ENCODE measurements at regions not wholly inside any gene's neighbourhood (a gene's known extent, or its start where the extent isn't known, plus 50 kb on each side); places are given as distances from the start of the nearest gene placed in this dataset.

DNA sequence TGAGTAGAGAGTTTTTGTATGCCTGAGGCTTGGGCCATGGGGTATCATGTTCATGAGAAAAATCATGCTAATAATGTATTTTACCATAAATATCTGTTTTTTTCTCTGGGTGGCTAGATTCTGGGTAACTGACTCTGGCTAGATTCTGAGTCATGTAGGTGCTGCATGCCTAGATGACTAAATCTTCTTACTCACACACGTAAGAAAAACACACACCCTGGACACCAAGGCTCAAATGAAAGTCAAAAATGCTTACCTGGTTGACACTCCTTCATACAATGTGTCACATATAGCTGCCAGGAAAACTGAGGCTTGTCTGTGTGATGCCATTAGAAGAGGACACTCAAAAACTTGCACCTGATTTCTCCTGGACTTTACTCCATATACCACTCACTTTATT is 597.4 kb upstream of the SLITRK1 start:
- Histone ChIP-seq H3K9me2 (replicated peaks; ENCODE audit: insufficient read depth, low read length) (no peaks in the 10 kb centered on the region), H3K27ac (ENCODE audit: low read length) (no peak overlapping the region), H3K9ac (ENCODE audit: low read length) (no peak overlapping the region), H3K79me2 (ENCODE audit: low read length) (no peaks in the 10 kb centered on the region), H3K4me1 (ENCODE audit: low read length) (no peaks in the 10 kb centered on the region), H2AFZ (ENCODE audit: low read length) (no peak overlapping the region), H4K20me1 (ENCODE audit: insufficient read depth, low read depth, low read length) (no peaks in the 10 kb centered on the region), H3K9me3 (ENCODE audit: low read length) (no peaks in the 10 kb centered on the region), H3K27me3 (ENCODE audit: low read length) (no peaks in the 10 kb centered on the region), H3K4me3 (ENCODE audit: low read length) (no peak overlapping the region), H3K36me3 (ENCODE audit: insufficient read depth, low read length) (no peaks in the 10 kb centered on the region), H3K4me2 (ENCODE audit: low read depth, low read length, poor library complexity, severe bottlenecking) (no peak overlapping the region)
- no peak for DNase-seq

GRCh38 chr13:84470528-84470927 is 588.3 kb upstream of the SLITRK1 start:
- Histone ChIP-seq H3K9ac (ENCODE audit: low read length) (no peak overlapping the region), H4K20me1 (ENCODE audit: insufficient read depth, low read depth, low read length) (no peaks in the 10 kb centered on the region), H3K9me3 (ENCODE audit: low read length) (no peaks in the 10 kb centered on the region), H3K27me3 (ENCODE audit: low read length) (no peaks in the 10 kb centered on the region), H2AFZ (ENCODE audit: low read length) (no peak overlapping the region), H3K9me2 (replicated peaks; ENCODE audit: insufficient read depth, low read length) (no peaks in the 10 kb centered on the region), H3K4me1 (ENCODE audit: low read length) (no peaks in the 10 kb centered on the region), H3K36me3 (ENCODE audit: insufficient read depth, low read length) (no peaks in the 10 kb centered on the region), H3K4me2 (ENCODE audit: low read depth, low read length, poor library complexity, severe bottlenecking) (no peak overlapping the region), H3K79me2 (ENCODE audit: low read length) (no peaks in the 10 kb centered on the region), H3K4me3 (ENCODE audit: low read length) (no peak overlapping the region), H3K27ac (ENCODE audit: low read length) (no peak overlapping the region)
- no peak for DNase-seq

DNA sequence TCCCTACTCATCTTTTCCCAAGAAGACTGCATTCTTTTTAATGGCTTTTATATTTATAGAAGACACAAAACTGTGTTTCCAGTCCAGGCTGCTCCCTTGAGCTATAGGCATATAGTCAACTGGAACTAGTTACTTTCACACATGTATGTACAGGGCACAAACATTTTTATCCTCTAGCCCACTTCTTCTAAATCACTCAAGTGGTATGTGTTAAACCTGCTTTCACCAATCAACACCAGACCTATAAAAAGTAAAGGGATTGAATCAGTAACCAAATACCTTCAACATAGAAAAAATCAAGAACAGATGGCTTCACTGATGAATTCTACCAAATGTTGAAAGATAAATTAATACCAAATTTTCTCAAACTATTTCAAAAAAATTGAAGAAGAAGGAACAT is 584.2 kb upstream of the SLITRK1 start:
- H3K27ac ChIP-seq (ENCODE audit: low read length), result no peak overlapping the region
- no peaks in the 10 kb centered on the region for H3K4me1 ChIP-seq (ENCODE audit: low read length)
- H3K27me3 ChIP-seq (ENCODE audit: low read length), result no peaks in the 10 kb centered on the region
- no peaks in the 10 kb centered on the region for H3K36me3 ChIP-seq (ENCODE audit: insufficient read depth, low read length)
- H3K4me2 ChIP-seq (ENCODE audit: low read depth, low read length, poor library complexity, severe bottlenecking), result no peak overlapping the region
- H3K4me3 ChIP-seq (ENCODE audit: low read length), result no peak overlapping the region
- no peaks in the 10 kb centered on the region for H3K9me3 ChIP-seq (ENCODE audit: low read length)
- no peaks in the 10 kb centered on the region for H4K20me1 ChIP-seq (ENCODE audit: insufficient read depth, low read depth, low read length)
- no peak for DNase-seq
- H2AFZ ChIP-seq (ENCODE audit: low read length), result no peak overlapping the region
- no peak overlapping the region for H3K9ac ChIP-seq (ENCODE audit: low read length)
- H3K79me2 ChIP-seq (ENCODE audit: low read length), result no peaks in the 10 kb centered on the region
- no peaks in the 10 kb centered on the region for H3K9me2 ChIP-seq (replicated peaks; ENCODE audit: insufficient read depth, low read length)

GRCh38 chr13:84460989-84461388 is 578.7 kb upstream of the SLITRK1 start:
- Histone ChIP-seq H3K27ac (ENCODE audit: low read length) (no peak overlapping the region), H3K4me1 (ENCODE audit: low read length) (no peaks in the 10 kb centered on the region), H3K79me2 (ENCODE audit: low read length) (no peaks in the 10 kb centered on the region), H3K9ac (ENCODE audit: low read length) (no peak overlapping the region), H3K27me3 (ENCODE audit: low read length) (no peaks in the 10 kb centered on the region), H3K9me2 (replicated peaks; ENCODE audit: insufficient read depth, low read length) (no peaks in the 10 kb centered on the region), H3K4me3 (ENCODE audit: low read length) (no peak overlapping the region), H3K9me3 (ENCODE audit: low read length) (no peaks in the 10 kb centered on the region), H4K20me1 (ENCODE audit: insufficient read depth, low read depth, low read length) (no peaks in the 10 kb centered on the region), H3K36me3 (ENCODE audit: insufficient read depth, low read length) (no peaks in the 10 kb centered on the region), H3K4me2 (ENCODE audit: low read depth, low read length, poor library complexity, severe bottlenecking) (no peak overlapping the region), H2AFZ (ENCODE audit: low read length) (no peak overlapping the region)
- DNase-seq, result no peak

DNA sequence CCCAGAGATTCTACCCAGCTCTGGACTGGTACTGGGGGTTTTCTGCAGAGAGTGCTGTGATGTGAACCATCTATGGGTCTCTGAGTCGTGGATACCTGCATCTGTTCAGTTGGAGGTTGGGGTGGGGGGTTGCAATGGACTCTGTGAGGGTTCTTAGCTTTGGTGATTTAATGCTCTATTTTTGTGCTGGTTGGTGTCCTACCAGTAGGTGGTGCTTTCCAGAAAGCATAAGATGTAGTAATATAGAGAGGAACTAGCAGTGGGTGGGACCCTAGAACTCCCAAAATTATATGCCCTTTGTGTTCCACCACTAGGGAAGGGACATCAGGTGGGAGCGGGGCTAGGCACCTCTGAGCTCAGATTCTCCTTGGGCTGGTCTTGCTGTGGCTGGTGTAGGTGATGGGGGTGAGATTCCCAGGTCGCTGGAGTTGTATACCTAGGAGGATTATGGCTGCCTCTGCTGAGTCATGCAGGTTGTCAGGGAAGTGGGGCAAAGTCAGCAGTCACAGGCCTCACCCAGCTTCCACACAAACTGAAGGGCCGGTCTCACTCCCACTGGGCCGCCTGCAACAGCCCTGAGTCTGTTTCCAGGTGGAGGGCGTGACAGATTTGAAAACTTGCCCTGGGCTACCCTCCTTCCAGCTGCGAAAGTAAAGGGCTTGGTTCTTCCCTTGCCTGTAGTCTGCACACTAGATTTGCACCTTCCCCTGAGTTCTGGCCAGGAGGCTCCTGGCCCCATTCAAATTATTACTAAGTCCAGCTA is 573.0 kb upstream of the SLITRK1 start:
- Histone ChIP-seq H4K20me1 (ENCODE audit: insufficient read depth, low read depth, low read length) (no peaks in the 10 kb centered on the region), H3K4me1 (ENCODE audit: low read length) (no peaks in the 10 kb centered on the region), H3K9ac (ENCODE audit: low read length) (no peak overlapping the region), H3K4me2 (ENCODE audit: low read depth, low read length, poor library complexity, severe bottlenecking) (no peak overlapping the region), H3K36me3 (ENCODE audit: insufficient read depth, low read length) (no peaks in the 10 kb centered on the region), H3K4me3 (ENCODE audit: low read length) (no peak overlapping the region), H3K9me3 (ENCODE audit: low read length) (no peaks in the 10 kb centered on the region), H3K27ac (ENCODE audit: low read length) (no peak overlapping the region), H3K9me2 (replicated peaks; ENCODE audit: insufficient read depth, low read length) (no peaks in the 10 kb centered on the region), H3K27me3 (ENCODE audit: low read length) (no peaks in the 10 kb centered on the region), H3K79me2 (ENCODE audit: low read length) (no peaks in the 10 kb centered on the region), H2AFZ (ENCODE audit: low read length) (no peak overlapping the region)
- DNase-seq, result peak; percentile 42

GRCh38 chr13:84447640-84447978 is 565.3 kb upstream of the SLITRK1 start:
- Histone ChIP-seq H3K4me3 (ENCODE audit: low read length) (no peak overlapping the region), H3K79me2 (ENCODE audit: low read length) (no peaks in the 10 kb centered on the region), H3K4me2 (ENCODE audit: low read depth, low read length, poor library complexity, severe bottlenecking) (no peak overlapping the region)

GRCh38 chr13:84446972-84447639 is 564.8 kb upstream of the SLITRK1 start:
- Histone ChIP-seq H3K79me2 (ENCODE audit: low read length) (no peaks in the 10 kb centered on the region), H3K4me3 (ENCODE audit: low read length) (no peak overlapping the region), H3K9me3 (ENCODE audit: low read length) (peaks cover 3% of the 10 kb centered on the region; the same call in 1 of the 2 replicates), H3K27me3 (ENCODE audit: low read length) (no peaks in the 10 kb centered on the region), H3K4me1 (ENCODE audit: low read length) (no peaks in the 10 kb centered on the region), H3K36me3 (ENCODE audit: insufficient read depth, low read length) (no peaks in the 10 kb centered on the region), H3K9me2 (replicated peaks; ENCODE audit: insufficient read depth, low read length) (no peaks in the 10 kb centered on the region), H3K9ac (ENCODE audit: low read length) (no peak overlapping the region), H2AFZ (ENCODE audit: low read length) (no peak overlapping the region), H3K27ac (ENCODE audit: low read length) (no peak overlapping the region), H3K4me2 (ENCODE audit: low read depth, low read length, poor library complexity, severe bottlenecking) (no peak overlapping the region), H4K20me1 (ENCODE audit: insufficient read depth, low read depth, low read length) (no peaks in the 10 kb centered on the region)
- DNase-seq, result no peak

More at GRCh38 chr13:84447640-84447978, 565.3 kb upstream of the SLITRK1 start:
- H3K27me3 ChIP-seq (ENCODE audit: low read length), result no peaks in the 10 kb centered on the region
- no peak overlapping the region for H2AFZ ChIP-seq (ENCODE audit: low read length)
- peaks cover 3% of the 10 kb centered on the region; the same call in 1 of the 2 replicates for H3K9me3 ChIP-seq (ENCODE audit: low read length)
- no peaks in the 10 kb centered on the region for H4K20me1 ChIP-seq (ENCODE audit: insufficient read depth, low read depth, low read length)
- no peak overlapping the region for H3K27ac ChIP-seq (ENCODE audit: low read length)
- no peak overlapping the region for H3K9ac ChIP-seq (ENCODE audit: low read length)
- no peaks in the 10 kb centered on the region for H3K4me1 ChIP-seq (ENCODE audit: low read length)
- H3K9me2 ChIP-seq (replicated peaks; ENCODE audit: insufficient read depth, low read length), result no peaks in the 10 kb centered on the region
- no peaks in the 10 kb centered on the region for H3K36me3 ChIP-seq (ENCODE audit: insufficient read depth, low read length)
- no peak for DNase-seq

GRCh38 chr13:84445776-84446175 is 563.5 kb upstream of the SLITRK1 start:
- no peak for DNase-seq

More at GRCh38 chr13:84445776-84446175, 563.5 kb upstream of the SLITRK1 start:
- no peak overlapping the region for H3K27ac ChIP-seq (ENCODE audit: low read length)
- no peak overlapping the region for H3K4me2 ChIP-seq (ENCODE audit: low read depth, low read length, poor library complexity, severe bottlenecking)
- H3K4me3 ChIP-seq (ENCODE audit: low read length), result no peak overlapping the region
- no peaks in the 10 kb centered on the region for H3K9me2 ChIP-seq (replicated peaks; ENCODE audit: insufficient read depth, low read length)
- no peaks in the 10 kb centered on the region for H3K4me1 ChIP-seq (ENCODE audit: low read length)
- no peaks in the 10 kb centered on the region for H3K27me3 ChIP-seq (ENCODE audit: low read length)
- H3K36me3 ChIP-seq (ENCODE audit: insufficient read depth, low read length), result no peaks in the 10 kb centered on the region
- H2AFZ ChIP-seq (ENCODE audit: low read length), result no peak overlapping the region
- peaks cover 3% of the 10 kb centered on the region; the same call in 1 of the 2 replicates for H3K9me3 ChIP-seq (ENCODE audit: low read length)
- no peaks in the 10 kb centered on the region for H4K20me1 ChIP-seq (ENCODE audit: insufficient read depth, low read depth, low read length)
- no peaks in the 10 kb centered on the region for H3K79me2 ChIP-seq (ENCODE audit: low read length)
- no peak overlapping the region for H3K9ac ChIP-seq (ENCODE audit: low read length)
